Astrocyte (in vitro differentiated cells and primary cell): ENCODE measurements at regions not wholly inside any gene's neighbourhood (a gene's known extent, or its start where the extent isn't known, plus 50 kb on each side); places are given as distances from the start of the nearest gene placed in this dataset.

Experiments used
- DNase-seq: peaks from one replicate; pipeline ENCODE4 v3.0.0-alpha.2; 2010; ENCODE audit warnings: low read depth
- FAIRE-seq: peaks from 2 replicates; lab custom pipeline; 2011; peaks lifted over from hg19 to GRCh38; lab: Jason Lieb, UNC
- H2AFZ ChIP-seq: 2 replicates; pipeline ENCODE4 v1.6.0; 2012; ENCODE audit warnings: low read depth, low read length, inconsistent platforms
- H3K27ac ChIP-seq: 2 replicates; pipeline ENCODE4 v1.5.1; 2011; ENCODE audit warnings: low read depth, low read length, inconsistent platforms
- H3K27me3 ChIP-seq: 2 replicates; pipeline ENCODE4 v1.6.0; 2011; ENCODE audit warnings: low read length, inconsistent platforms; ENCODE audit not compliant: insufficient read depth
- H3K36me3 ChIP-seq: 2 replicates; pipeline ENCODE4 v1.5.1; 2011; ENCODE audit warnings: low read length, inconsistent platforms; ENCODE audit not compliant: insufficient read depth
- H3K4me1 ChIP-seq: 2 replicates; pipeline ENCODE4 v1.5.1; 2011; ENCODE audit warnings: low read length, inconsistent platforms; ENCODE audit not compliant: insufficient read depth
- H3K4me2 ChIP-seq: 2 replicates; pipeline ENCODE4 v1.6.0; 2012; ENCODE audit warnings: low read length, inconsistent platforms
- H3K4me3 ChIP-seq: 2 replicates; pipeline ENCODE4 v1.5.1; 2011; ENCODE audit warnings: low read depth, mild to moderate bottlenecking, low read length, inconsistent platforms; ENCODE audit not compliant: insufficient read depth
- H3K79me2 ChIP-seq: 2 replicates; pipeline ENCODE4 v1.6.0; 2012; ENCODE audit warnings: mild to moderate bottlenecking, low read length, inconsistent platforms; ENCODE audit not compliant: insufficient read depth
- H3K9ac ChIP-seq: 2 replicates; pipeline ENCODE4 v1.6.0; 2012; ENCODE audit warnings: mild to moderate bottlenecking, low read length, inconsistent platforms
- H3K9me3 ChIP-seq: 2 replicates; pipeline ENCODE4 v1.5.1; 2012; ENCODE audit warnings: low read depth, mild to moderate bottlenecking, low read length, inconsistent platforms; ENCODE audit not compliant: insufficient read depth
- H4K20me1 ChIP-seq: 2 replicates; pipeline ENCODE4 v1.6.0; 2012; ENCODE audit warnings: low read length, inconsistent platforms; ENCODE audit not compliant: insufficient read depth
- H3K27ac Mint-ChIP-seq: one replicate; pipeline ENCODE4 v1.8.0; 2021; ENCODE audit warnings: mild to moderate bottlenecking, mixed read lengths; ENCODE audit not compliant: unreplicated experiment
- H3K27me3 Mint-ChIP-seq: one replicate; pipeline ENCODE4 v1.8.0; 2021; ENCODE audit warnings: low read depth, mixed read lengths; ENCODE audit not compliant: unreplicated experiment
- H3K36me3 Mint-ChIP-seq: one replicate; pipeline ENCODE4 v1.8.0; 2021; ENCODE audit warnings: low read depth, mixed read lengths; ENCODE audit not compliant: unreplicated experiment
- H3K4me1 Mint-ChIP-seq: one replicate; pipeline ENCODE4 v1.8.0; 2021; ENCODE audit warnings: low read depth, mixed read lengths; ENCODE audit not compliant: unreplicated experiment
- H3K4me3 Mint-ChIP-seq: one replicate; pipeline ENCODE4 v1.8.0; 2021; ENCODE audit warnings: mild to moderate bottlenecking, moderate library complexity, mixed read lengths; ENCODE audit not compliant: unreplicated experiment
- H3K9me3 Mint-ChIP-seq: one replicate; pipeline ENCODE4 v1.8.0; 2021; ENCODE audit warnings: mild to moderate bottlenecking, mixed read lengths; ENCODE audit not compliant: unreplicated experiment
- EZH2 ChIP-seq: IDR thresholded peaks from 2 replicates; pipeline ENCODE4 v1.6.1; 2012; ENCODE audit warnings: mild to moderate bottlenecking, low read length, inconsistent platforms; ENCODE audit not compliant: insufficient read depth
- TF ChIP-seq, protein P1 (sequence below): IDR thresholded peaks from 2 replicates; pipeline ENCODE4 v1.5.1; 2011; ENCODE audit warnings: low read depth, mild to moderate bottlenecking, inconsistent platforms, low read length, moderate library complexity; ENCODE audit not compliant: insufficient read depth

DNA sequence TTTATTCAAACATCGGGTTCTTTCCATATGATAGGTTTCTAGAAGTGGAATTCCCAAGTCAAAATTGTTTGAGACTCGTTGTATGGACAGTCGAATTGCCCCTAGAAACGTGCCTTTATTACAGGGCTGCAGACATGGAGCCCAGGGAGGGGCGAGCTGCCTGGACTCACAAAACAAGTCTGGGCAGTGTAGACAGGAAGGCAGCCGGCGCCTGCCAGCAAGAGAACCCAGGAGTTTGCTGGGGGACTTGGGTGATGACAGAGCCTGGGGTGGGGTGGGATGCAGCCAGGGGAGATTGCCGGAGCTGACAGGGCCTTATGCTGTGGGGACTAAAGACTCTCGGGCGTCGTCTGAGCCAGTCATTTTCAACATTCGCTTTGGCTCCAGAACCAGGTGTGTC is 107.4 kb upstream of the MSX1 start:
- H3K9me3 ChIP-seq, result no peaks in the 10 kb centered on the region
- no peaks in the 10 kb centered on the region for H4K20me1 ChIP-seq
- H3K4me2 ChIP-seq, result no peak overlapping the region
- H3K4me3 Mint-ChIP-seq, result no peak overlapping the region
- H3K27me3 Mint-ChIP-seq, result peaks cover 20% of the 10 kb centered on the region
- TF ChIP-seq, protein P1, sequence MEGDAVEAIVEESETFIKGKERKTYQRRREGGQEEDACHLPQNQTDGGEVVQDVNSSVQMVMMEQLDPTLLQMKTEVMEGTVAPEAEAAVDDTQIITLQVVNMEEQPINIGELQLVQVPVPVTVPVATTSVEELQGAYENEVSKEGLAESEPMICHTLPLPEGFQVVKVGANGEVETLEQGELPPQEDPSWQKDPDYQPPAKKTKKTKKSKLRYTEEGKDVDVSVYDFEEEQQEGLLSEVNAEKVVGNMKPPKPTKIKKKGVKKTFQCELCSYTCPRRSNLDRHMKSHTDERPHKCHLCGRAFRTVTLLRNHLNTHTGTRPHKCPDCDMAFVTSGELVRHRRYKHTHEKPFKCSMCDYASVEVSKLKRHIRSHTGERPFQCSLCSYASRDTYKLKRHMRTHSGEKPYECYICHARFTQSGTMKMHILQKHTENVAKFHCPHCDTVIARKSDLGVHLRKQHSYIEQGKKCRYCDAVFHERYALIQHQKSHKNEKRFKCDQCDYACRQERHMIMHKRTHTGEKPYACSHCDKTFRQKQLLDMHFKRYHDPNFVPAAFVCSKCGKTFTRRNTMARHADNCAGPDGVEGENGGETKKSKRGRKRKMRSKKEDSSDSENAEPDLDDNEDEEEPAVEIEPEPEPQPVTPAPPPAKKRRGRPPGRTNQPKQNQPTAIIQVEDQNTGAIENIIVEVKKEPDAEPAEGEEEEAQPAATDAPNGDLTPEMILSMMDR, result no peak
- TF ChIP-seq EZH2, result no peak
- DNase-seq, result no peak
- no peaks in the 10 kb centered on the region for H3K36me3 Mint-ChIP-seq
- H3K27ac Mint-ChIP-seq, result no peak overlapping the region
- peaks cover 29% of the 10 kb centered on the region for H3K27me3 ChIP-seq
- no peaks in the 10 kb centered on the region for H3K4me1 ChIP-seq
- H3K9ac ChIP-seq, result no peak overlapping the region
- peaks cover 6% of the 10 kb centered on the region for H3K9me3 Mint-ChIP-seq
- no peak for FAIRE-seq
- H3K4me3 ChIP-seq, result no peak overlapping the region
- no peaks in the 10 kb centered on the region for H3K4me1 Mint-ChIP-seq
- no peak overlapping the region for H2AFZ ChIP-seq
- no peak overlapping the region for H3K27ac ChIP-seq
- H3K79me2 ChIP-seq, result no peaks in the 10 kb centered on the region
- H3K36me3 ChIP-seq, result no peaks in the 10 kb centered on the region

DNA sequence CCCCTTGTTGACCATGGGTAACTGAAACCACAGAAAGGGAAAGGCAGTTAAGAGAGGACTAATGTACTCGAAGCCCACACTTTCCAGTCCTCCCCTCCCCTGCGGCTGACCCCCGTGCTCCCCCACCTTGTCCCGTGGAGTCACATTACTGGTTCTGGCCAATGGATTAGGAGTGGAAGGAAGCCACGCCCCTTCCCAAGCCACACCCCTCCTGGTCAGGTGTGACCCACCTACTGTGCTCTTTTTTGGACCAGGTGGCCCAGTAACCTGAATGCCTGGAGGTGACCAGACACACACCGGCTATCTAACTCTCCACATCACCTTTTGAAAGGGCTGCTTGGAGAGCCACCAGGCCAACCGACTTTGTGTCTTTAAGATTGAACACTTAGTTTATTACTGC is 109.3 kb upstream of the MSX1 start:
- no peaks in the 10 kb centered on the region for H3K36me3 Mint-ChIP-seq
- H3K4me1 Mint-ChIP-seq, result no peaks in the 10 kb centered on the region
- DNase-seq (no peak), FAIRE-seq (no peak)
- Histone ChIP-seq H3K36me3 (no peaks in the 10 kb centered on the region), H3K4me2 (no peak overlapping the region), H3K79me2 (no peaks in the 10 kb centered on the region), H3K9me3 (peaks cover 5% of the 10 kb centered on the region), H3K4me3 (no peak overlapping the region), H3K9ac (no peak overlapping the region), H3K4me1 (no peaks in the 10 kb centered on the region), H3K27ac (no peak overlapping the region), H4K20me1 (no peaks in the 10 kb centered on the region), H2AFZ (no peak overlapping the region), H3K27me3 (peaks cover 20% of the 10 kb centered on the region)
- TF ChIP-seq, protein P1, result no peak
- no peak for TF ChIP-seq EZH2
- H3K9me3 Mint-ChIP-seq, result peaks cover 15% of the 10 kb centered on the region
- no peak overlapping the region for H3K4me3 Mint-ChIP-seq
- H3K27me3 Mint-ChIP-seq, result peaks cover 20% of the 10 kb centered on the region
- H3K27ac Mint-ChIP-seq, result no peak overlapping the region

DNA sequence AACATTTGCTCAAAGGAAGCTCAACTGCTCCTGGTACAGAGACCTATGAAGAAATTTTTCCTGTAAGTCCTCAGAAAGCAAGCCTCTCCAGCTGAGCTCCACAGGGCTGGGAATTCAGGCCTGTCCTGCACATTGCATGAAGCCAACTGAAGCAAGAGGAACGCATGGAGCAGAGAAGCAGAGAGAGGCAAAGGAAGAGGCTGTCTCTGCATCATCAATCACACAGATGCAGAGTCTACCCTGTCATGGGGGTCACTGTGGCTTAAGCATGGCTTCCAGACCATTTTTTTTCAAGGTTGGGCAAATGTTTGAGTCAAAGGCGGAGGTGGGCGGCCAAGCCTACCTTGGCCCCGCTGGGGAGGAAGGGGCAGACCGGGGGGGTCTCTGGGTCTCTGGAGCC is 110.3 kb upstream of the MSX1 start:
- Histone ChIP-seq H3K9me3 (peaks cover 9% of the 10 kb centered on the region), H2AFZ (no peak overlapping the region), H3K4me1 (no peaks in the 10 kb centered on the region), H3K4me3 (no peak overlapping the region), H4K20me1 (no peaks in the 10 kb centered on the region), H3K27me3 (peaks cover 16% of the 10 kb centered on the region), H3K27ac (no peak overlapping the region), H3K36me3 (no peaks in the 10 kb centered on the region), H3K9ac (no peak overlapping the region), H3K4me2 (no peak overlapping the region), H3K79me2 (no peaks in the 10 kb centered on the region)
- H3K36me3 Mint-ChIP-seq, result no peaks in the 10 kb centered on the region
- H3K27ac Mint-ChIP-seq, result no peak overlapping the region
- FAIRE-seq (no peak), DNase-seq (no peak)
- no peak overlapping the region for H3K4me3 Mint-ChIP-seq
- peaks cover 16% of the 10 kb centered on the region for H3K27me3 Mint-ChIP-seq
- no peak for TF ChIP-seq EZH2
- TF ChIP-seq, protein P1, result no peak
- H3K9me3 Mint-ChIP-seq, result peaks cover 16% of the 10 kb centered on the region
- no peaks in the 10 kb centered on the region for H3K4me1 Mint-ChIP-seq
